ENCODE measurements at regions not wholly inside any gene's neighbourhood (a gene's known extent, or its start where the extent isn't known, plus 50 kb on each side); places are given as distances from the start of the nearest gene placed in this dataset.

DNA sequence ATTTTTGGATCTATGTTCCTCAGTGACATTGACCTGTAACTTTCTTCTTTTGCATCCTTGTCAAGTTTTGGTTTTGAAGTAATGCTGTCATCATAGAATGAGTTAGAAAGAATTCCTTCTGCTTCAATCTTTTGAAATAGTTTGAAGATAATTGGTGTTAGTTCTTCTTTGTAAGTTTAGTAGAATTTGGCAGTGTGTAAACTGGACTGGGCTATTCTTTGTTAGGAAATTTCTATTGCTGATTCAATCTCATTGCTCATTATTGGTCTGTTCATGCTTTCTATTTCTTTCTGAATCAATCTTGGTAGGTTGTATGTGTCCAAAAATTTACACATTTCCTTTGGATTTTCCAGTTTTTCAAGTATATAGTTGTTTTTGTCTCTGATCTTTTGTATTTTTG, 101.7 kb upstream of the SPRY2 start:
- TF ChIP-seq, protein P1, sequence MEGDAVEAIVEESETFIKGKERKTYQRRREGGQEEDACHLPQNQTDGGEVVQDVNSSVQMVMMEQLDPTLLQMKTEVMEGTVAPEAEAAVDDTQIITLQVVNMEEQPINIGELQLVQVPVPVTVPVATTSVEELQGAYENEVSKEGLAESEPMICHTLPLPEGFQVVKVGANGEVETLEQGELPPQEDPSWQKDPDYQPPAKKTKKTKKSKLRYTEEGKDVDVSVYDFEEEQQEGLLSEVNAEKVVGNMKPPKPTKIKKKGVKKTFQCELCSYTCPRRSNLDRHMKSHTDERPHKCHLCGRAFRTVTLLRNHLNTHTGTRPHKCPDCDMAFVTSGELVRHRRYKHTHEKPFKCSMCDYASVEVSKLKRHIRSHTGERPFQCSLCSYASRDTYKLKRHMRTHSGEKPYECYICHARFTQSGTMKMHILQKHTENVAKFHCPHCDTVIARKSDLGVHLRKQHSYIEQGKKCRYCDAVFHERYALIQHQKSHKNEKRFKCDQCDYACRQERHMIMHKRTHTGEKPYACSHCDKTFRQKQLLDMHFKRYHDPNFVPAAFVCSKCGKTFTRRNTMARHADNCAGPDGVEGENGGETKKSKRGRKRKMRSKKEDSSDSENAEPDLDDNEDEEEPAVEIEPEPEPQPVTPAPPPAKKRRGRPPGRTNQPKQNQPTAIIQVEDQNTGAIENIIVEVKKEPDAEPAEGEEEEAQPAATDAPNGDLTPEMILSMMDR (IDR thresholded peaks at IDR 0.05; ENCODE audit: insufficient read depth, low read length): no peak
- TF ChIP-seq POLR2AphosphoS5 (IDR thresholded peaks at IDR 0.05; ENCODE audit: low read depth) (no peak), GABPA (IDR thresholded peaks at IDR 0.05; ENCODE audit: low read depth) (no peak)
- TF ChIP-seq, protein P2, sequence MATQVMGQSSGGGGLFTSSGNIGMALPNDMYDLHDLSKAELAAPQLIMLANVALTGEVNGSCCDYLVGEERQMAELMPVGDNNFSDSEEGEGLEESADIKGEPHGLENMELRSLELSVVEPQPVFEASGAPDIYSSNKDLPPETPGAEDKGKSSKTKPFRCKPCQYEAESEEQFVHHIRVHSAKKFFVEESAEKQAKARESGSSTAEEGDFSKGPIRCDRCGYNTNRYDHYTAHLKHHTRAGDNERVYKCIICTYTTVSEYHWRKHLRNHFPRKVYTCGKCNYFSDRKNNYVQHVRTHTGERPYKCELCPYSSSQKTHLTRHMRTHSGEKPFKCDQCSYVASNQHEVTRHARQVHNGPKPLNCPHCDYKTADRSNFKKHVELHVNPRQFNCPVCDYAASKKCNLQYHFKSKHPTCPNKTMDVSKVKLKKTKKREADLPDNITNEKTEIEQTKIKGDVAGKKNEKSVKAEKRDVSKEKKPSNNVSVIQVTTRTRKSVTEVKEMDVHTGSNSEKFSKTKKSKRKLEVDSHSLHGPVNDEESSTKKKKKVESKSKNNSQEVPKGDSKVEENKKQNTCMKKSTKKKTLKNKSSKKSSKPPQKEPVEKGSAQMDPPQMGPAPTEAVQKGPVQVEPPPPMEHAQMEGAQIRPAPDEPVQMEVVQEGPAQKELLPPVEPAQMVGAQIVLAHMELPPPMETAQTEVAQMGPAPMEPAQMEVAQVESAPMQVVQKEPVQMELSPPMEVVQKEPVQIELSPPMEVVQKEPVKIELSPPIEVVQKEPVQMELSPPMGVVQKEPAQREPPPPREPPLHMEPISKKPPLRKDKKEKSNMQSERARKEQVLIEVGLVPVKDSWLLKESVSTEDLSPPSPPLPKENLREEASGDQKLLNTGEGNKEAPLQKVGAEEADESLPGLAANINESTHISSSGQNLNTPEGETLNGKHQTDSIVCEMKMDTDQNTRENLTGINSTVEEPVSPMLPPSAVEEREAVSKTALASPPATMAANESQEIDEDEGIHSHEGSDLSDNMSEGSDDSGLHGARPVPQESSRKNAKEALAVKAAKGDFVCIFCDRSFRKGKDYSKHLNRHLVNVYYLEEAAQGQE (IDR thresholded peaks at IDR 0.05; ENCODE audit: insufficient replicate concordance, low read depth): no peak

All from HL-60 (cell line).